Prostate gland (tissue), 2 donors: ENCODE measurements at regions not wholly inside any gene's neighbourhood (a gene's known extent, or its start where the extent isn't known, plus 50 kb on each side); places are given as distances from the start of the nearest gene placed in this dataset.

Experiments used
- DNase-seq: peaks from one replicate; pipeline ENCODE4 v3.0.0-alpha.2; 2019; ENCODE audit warnings: low spot score
- H3K27ac ChIP-seq, 2 donors: fragments of 200-600 bp; sonication (generic); 2 replicates each; pipeline ENCODE4 v1.5.1; 2017 to 2019
- H3K27me3 ChIP-seq: fragments of 200-600 bp; sonication (generic); replicated peaks from 2 replicates; pipeline ENCODE4 v1.5.1; 2019; ENCODE audit not compliant: insufficient read depth
- H3K36me3 ChIP-seq, 2 donors: fragments of 200-600 bp; sonication (generic); 1 replicate in 1 of 2; 2 replicates in 1 of 2; pipeline versions ENCODE4 v1.5.1 to v1.8.1; 2017 to 2019
- H3K4me1 ChIP-seq: fragments of 200-600 bp; sonication (generic); replicated peaks from 2 replicates; pipeline ENCODE4 v1.5.1; 2019
- H3K4me3 ChIP-seq, 2 donors: fragments of 200-600 bp; sonication (generic); 2 replicates each; pipeline ENCODE4 v1.5.1; 2017 to 2019
- H3K9me3 ChIP-seq: fragments of 200-600 bp; sonication (generic); 2 replicates; pipeline ENCODE4 v1.5.1; 2017
- CTCF ChIP-seq, 4 experiments: fragments of 200-600 bp in 2 of 4; fragments of 450-650 bp in 2 of 4; sonication (generic) in 2 of 4; IDR thresholded peaks; 1 replicate in 3 of 4; 2 replicates in 1 of 4; pipeline ENCODE4 v1.5.1; 2016 to 2019; ENCODE audit warnings: antibody characterized with exemption in 4 of 4, mild to moderate bottlenecking in 2 of 4, moderate library complexity in 2 of 4
- POLR2A ChIP-seq: fragments of 450-650 bp; IDR thresholded peaks from one replicate; pipeline ENCODE4 v1.6.1; 2016; ENCODE audit warnings: antibody characterized with exemption, mild to moderate bottlenecking
- POLR2AphosphoS5 ChIP-seq: sonication (generic); formaldehyde crosslinking; IDR thresholded peaks from one replicate; pipeline ENCODE4 v1.6.1; 2017; ENCODE audit warnings: antibody characterized with exemption
- WGBS: methylation state at CpG from one replicate; pipeline ENCODE4 v1.1.5; 2018; 5-methylcytosine and 5-hydroxymethylcytosine counted together
- intact Hi-C: fragments of 100-400 bp; cut with DNase I; formaldehyde crosslinking; loops from one replicate; pipeline ENCODE4 v1.14.2; 2022

GRCh38 chr2:6685447-6685846 lies 180.3 kb downstream of the CMPK2 start:
- 100% methylated on average over 1 of the region's 1 CpG for WGBS
- no peak for DNase-seq
- intact Hi-C loops, result no loop called here
- TF ChIP-seq POLR2AphosphoS5, result no peak
- TF ChIP-seq POLR2A, result no peak
- no peak for TF ChIP-seq CTCF (IDR thresholded peaks at IDR 0.05)
- no peaks in the 10 kb centered on the region for H3K9me3 ChIP-seq
- no peaks in the 10 kb centered on the region for H3K27me3 ChIP-seq
- no peaks in the 10 kb centered on the region for H3K36me3 ChIP-seq
- no peak overlapping the region for H3K27ac ChIP-seq
- no peaks in the 10 kb centered on the region for H3K4me1 ChIP-seq
- H3K4me3 ChIP-seq, result no peak overlapping the region

DNA sequence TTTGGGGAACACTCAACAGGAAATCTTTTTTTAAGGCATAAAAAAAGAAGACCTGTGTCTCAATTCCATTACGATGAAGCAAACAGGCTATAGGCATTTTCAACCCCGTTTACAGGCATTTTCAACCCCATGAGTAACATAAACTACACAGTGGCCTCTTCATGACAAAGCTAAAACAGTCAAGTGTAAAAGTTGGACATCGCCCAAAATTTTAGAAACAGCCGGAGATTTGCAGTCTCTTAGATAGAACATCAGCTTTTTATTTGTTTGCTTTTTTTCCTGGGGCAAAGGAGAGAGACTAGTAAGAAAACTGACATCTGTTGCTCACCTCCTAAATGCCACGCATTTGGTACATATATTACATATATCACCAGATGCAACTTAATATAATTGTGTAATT lies 173.7 kb downstream of the CMPK2 start:
- WGBS, result 27% methylated on average over 5 of the region's 5 CpGs
- H3K27me3 ChIP-seq, result no peaks in the 10 kb centered on the region
- no peaks in the 10 kb centered on the region for H3K4me1 ChIP-seq
- H3K36me3 ChIP-seq, result no peaks in the 10 kb centered on the region
- TF ChIP-seq POLR2AphosphoS5 (no peak), POLR2A (no peak), CTCF (IDR thresholded peaks at IDR 0.05) (no peak)
- H3K27ac ChIP-seq, result no peak overlapping the region
- intact Hi-C loops, result no loop called here
- DNase-seq, result no peak
- no peak overlapping the region for H3K4me3 ChIP-seq
- H3K9me3 ChIP-seq, result no peaks in the 10 kb centered on the region

- DNase-seq, result no peak
- Histone ChIP-seq H3K4me3 (no peak overlapping the region), H3K36me3 (no peaks in the 10 kb centered on the region), H3K4me1 (no peaks in the 10 kb centered on the region), H3K9me3 (no peaks in the 10 kb centered on the region), H3K27ac (no peak overlapping the region), H3K27me3 (no peaks in the 10 kb centered on the region)
- intact Hi-C loops, result no loop called here
- WGBS, result 84% methylated on average over 1 of the region's 1 CpG
- TF ChIP-seq POLR2AphosphoS5 (no peak), CTCF (IDR thresholded peaks at IDR 0.05) (no peak), POLR2A (no peak)
Observed at GRCh38 chr2:6692819-6693218, 172.9 kb downstream of the CMPK2 start.

DNA sequence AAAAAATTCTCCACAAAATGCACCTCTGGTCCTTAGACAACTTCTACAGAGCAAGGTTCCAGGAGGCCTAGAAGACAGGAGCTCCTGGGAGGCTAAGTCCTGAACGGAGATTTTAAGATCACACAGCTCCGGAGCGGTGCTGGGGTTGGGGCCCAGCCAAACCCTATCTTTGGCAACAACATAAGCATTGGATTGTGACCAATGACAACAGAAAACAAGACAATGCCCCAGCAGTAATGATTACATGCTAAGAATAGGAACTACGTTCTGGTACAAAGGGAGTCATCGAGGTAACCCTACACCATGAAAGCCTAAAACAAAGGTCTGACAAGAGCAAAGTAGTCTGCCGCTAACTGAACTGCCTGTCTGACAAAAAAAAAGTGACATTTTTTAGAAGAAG lies 171.2 kb downstream of the CMPK2 start:
- no peaks in the 10 kb centered on the region for H3K27me3 ChIP-seq
- H3K36me3 ChIP-seq, result no peaks in the 10 kb centered on the region
- intact Hi-C loops, result no loop called here
- no peak overlapping the region for H3K27ac ChIP-seq
- no peaks in the 10 kb centered on the region for H3K4me1 ChIP-seq
- no peak overlapping the region for H3K4me3 ChIP-seq
- peak; percentile 43 for TF ChIP-seq POLR2AphosphoS5
- TF ChIP-seq CTCF (IDR thresholded peaks at IDR 0.05), result no peak
- WGBS, result 29% methylated on average over 6 of the region's 6 CpGs
- H3K9me3 ChIP-seq, result no peaks in the 10 kb centered on the region
- no peak for DNase-seq

DNA sequence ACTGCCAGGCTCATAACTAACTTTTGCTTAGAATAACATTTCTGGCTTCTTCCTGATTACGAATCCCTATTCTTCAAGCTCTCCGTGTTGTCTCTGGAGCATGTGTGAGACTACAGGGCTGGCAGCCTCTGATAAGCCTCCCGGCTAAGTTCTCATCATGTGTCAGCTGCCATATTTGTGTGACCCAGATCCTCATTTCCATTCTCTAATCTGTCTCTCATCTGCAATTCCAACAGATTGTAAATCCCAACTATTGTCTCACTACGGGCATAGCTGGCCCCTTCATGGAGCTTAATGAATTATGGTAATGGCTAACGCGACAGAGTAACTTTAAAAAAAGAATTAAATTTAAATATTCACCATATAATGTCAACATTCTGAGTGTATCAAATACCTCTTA lies 165.4 kb downstream of the CMPK2 start:
- TF ChIP-seq POLR2AphosphoS5 (no peak), CTCF (IDR thresholded peaks at IDR 0.05) (no peak), POLR2A (no peak)

More for the DNA sequence above, 165.4 kb downstream of the CMPK2 start:
- intact Hi-C loops, result no loop called here
- DNase-seq, result no peak
- WGBS, result 76% methylated on average over 6 of the region's 6 CpGs
- no peaks in the 10 kb centered on the region for H3K36me3 ChIP-seq
- no peaks in the 10 kb centered on the region for H3K4me1 ChIP-seq
- H3K4me3 ChIP-seq, result no peak overlapping the region
- no peaks in the 10 kb centered on the region for H3K27me3 ChIP-seq
- H3K9me3 ChIP-seq, result no peaks in the 10 kb centered on the region
- H3K27ac ChIP-seq, result no peak overlapping the region
